Activated T-helper 9 cell treated with anti-CD3 and anti-CD28 coated beads, Interleukin-2, amount 50 U/mL, for 16 hours (primary cell): ENCODE measurements at regions not wholly inside any gene's neighbourhood (a gene's known extent, or its start where the extent isn't known, plus 50 kb on each side); places are given as distances from the start of the nearest gene placed in this dataset.
"Not testable (repeated sequence)": the region's sequence is repeated elsewhere in the genome, so short reads cannot be mapped to it uniquely, and the experiment has no call there.

ENCODE experiments used
- DNase-seq: peaks from one replicate; pipeline ENCODE4 v3.0.0-alpha.2; 2020; ENCODE audit warnings: low read depth

DNA sequence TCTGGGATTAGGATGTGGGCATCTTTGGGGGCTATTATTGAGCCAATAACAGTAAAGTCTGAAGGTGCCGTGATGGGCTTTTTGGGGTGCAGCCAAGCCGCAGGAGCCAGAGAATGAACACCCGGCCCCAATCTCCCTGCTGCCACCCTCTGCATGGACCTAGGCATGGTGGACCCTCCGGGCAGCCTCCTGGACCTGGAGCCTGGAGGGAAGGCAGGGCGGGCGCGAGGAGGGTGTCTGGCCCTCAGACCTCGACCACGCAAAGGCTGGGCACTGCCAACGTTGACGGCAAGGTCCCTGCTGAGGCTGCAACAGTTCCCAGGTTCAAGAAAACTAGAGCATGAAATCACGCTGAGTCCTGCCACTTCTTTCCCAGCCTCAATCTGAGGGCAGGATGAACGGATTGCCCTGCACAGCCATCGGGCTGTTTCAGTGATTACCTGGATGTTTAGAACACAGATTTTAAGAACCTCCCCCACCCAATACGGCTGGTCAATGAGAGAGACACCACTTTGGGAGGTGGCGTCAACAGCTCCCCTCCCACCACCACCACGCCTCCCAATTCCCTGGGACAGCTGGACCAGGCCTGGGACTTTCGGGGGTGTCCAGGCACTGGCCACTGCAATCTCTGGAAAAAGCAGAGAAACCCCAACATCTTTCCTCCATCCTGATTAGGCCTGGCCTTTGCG, 147.4 kb downstream of the NPIPB11 start:
- not testable (repeated sequence) for DNase-seq

DNA sequence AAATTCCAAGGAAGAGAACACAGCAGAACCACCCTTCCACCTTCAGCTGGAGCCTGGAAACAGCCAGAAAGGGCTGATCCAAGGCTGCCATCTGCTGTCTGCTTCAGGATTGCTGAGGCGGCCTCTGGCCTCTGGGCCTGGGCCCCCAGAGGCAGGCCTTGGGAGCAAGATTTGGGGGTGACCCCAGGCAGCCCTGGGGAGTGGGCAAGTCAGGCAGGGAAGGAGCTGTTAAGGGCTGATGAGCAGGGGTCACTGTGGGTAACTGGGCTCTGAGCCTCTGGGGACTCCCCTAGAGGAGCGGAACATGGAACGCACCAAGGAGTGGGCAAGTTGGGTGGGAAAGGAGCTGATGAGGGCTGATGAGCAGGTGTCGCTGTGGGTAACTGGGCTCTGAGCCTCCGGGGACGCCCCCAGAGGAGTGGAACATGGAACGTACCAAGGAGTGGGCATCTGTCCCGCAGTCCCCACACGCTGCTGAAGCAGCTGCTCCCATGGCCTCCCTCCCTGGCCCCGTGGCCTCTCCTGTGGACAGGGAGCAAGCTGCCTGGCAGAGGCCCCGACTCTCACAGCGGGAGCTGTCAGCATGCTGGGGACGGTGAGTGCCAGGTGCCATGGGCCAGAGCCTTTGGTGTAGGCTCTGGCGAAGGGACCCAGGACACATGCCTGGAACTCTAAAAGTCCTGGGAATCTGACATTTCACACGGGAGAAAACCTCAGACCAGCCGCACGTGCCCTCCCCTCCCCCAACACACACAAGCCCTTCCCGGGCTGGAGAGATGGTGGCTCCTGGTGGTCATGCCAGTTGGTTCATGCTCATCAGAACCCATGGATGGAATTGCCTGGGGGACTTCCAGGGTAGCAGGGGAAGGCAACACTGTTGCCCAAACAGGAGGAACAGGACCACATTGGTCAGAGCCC, 148.8 kb downstream of the NPIPB11 start:
- DNase-seq = not testable (repeated sequence)

DNA sequence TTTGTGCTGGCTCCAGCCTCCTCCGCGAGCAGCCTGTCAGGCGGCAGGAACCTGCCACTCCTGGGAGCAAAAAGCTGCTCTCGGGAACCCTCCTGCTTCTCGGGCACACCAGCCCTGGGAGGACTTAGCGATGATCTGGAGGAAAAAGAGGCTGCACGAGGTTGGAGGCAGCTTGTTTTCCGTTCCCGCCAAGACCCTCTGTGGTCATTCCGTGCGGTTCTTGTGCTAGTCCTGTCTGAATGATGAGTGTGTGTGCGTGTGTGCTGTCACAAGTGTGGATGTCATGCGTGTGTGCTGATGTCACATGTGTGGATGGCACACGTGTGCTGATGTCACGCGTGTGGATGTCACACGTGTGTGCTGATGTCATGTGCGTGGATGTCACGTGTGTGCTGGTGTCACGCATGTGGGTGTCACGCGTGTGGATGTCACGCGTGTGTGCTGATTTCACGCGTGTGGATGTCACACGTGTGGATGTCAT, 150.0 kb downstream of the NPIPB11 start:
- no peak for DNase-seq

DNA sequence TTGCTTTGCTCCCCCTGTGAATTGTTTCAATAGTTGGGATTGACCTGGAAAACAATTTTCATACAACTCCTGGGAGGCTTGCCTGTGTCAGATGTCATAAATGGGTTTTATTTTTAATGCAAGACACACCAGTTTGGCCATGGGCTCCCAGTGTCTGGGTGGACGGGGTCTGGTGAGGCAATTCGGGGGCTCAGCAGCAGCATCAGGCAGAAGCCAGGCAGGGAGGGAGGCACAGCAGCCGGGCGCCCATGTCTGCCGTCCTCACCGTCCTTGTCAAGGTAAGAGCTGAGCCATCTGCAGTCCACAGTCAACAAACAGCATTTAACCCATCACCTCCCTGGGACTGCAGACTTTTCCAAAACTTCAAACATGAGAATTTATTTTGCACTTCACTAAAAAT, 150.6 kb downstream of the NPIPB11 start:
- DNase-seq = not testable (repeated sequence)

DNA sequence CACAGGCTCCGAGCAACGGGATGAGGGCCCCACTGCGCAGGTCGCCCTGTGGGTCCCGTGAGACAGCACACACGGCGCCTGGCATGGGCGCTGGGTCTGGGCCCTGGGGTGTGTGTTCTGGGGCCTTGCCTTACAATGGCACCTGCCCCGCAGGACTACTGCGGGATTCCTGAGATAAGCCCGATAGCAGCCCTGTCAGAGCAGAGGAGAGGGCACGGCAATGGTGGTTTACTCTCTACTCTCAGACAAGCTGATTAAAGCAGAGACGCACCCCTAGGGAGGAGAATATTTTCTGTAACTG, 151.1 kb downstream of the NPIPB11 start:
- DNase-seq = not testable (repeated sequence)

DNA sequence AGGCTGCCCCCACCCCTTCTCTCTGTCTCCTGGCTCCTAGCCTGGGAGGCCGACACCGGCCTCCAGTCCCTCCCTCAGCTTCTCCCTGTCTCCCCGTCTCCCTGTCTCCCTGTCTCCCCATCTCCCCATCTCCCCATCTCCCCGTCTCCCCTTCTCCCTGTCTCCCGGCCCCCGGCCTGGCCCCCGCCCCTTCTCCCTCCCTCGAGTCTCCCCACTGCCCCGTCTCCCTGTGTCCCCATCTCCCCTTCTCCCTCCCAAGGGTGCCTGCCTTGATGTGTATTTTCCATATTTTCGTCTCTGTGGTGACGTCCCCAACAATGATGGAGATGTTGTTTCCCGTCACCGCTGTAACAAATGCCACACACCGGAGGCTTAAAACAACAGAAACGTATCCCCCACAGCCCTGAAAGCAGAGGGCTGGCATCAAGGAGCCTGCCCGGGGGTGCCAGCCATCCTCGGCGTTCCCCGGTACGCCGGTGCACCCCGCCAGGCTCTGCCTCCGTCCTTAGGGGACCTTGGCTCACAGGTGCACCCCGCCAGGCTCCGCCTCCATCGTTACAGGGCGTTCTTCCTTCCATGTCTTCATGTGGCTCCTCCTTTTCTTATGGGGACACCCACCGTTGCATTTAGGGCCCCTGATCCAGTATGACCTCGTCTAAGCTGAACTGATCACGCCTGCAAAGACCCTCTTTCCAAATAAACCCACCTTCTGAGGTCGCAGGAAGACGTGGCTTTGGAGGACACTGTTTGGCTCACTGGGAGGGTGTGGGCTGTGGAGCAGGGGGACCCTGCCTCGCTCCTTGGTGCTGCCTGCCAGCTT, 151.6 kb downstream of the NPIPB11 start:
- no peak for DNase-seq

DNA sequence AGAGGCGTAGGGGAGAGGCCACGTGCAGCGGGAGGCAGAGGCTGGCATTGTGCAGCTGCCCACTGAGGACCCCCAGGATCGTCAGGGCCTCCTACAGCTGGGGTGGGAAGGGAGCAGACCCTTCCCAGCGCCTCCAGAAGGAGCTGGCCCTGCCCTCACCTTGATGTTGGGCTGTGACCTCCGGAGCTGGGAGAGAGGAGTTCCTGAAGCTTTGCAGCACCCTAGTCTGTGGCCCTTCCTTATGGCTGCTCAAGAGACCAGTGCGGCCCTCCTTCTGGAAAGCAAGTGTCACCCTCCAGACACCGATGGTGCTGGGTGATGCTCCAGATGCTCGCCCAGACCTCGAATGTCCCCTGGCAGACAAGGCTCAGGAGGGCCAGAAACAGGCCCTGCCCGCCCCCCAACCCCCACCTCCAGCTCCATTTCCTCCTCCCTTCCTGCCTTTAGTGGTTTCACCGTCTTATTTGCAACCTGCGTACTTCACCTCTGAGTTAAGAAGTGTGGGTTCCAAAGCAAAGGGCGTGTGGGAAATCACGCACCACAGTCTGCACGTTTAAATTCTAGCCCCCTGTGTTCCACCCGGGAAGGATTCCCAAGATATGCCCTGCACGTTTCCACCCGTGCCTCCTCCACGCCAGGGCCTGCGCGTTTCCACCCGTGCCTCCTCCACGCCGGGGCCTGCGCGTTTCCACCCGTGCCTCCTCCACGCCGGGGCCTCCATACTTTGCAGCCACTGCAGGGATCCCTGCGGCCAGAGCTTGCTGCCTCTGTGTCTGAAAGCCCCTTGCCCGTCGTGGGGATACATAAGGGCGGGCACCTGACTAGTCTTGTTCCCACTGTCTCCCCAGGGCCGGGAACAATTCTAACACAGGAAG, 152.6 kb downstream of the NPIPB11 start:
- not testable (repeated sequence) for DNase-seq

DNA sequence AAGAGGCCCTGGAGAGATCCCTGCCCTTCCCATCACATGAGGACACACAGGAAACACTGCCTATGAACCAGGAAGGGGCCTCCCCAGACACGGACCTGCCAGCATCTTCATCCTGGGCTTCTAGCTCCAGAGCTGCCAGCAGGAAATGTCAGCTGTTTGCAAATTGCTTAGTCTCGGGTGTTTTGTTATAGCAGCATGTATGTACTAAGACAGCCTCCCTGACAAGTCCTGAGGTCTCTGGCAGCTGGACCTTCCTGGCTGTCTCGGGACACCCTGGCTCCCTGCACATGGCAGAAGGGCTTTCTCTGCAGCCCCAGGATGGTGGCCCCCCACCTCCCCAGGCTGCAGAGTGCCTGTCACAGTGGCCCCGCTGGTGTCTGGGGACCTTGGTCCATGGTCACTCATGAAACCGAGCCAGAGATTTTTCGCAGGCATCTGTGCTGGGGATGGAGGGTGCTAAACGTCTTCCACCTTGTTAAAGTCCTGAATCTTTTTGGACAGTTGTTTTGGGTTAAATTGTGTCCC, 153.4 kb downstream of the NPIPB11 start:
- DNase-seq = not testable (repeated sequence)

DNA sequence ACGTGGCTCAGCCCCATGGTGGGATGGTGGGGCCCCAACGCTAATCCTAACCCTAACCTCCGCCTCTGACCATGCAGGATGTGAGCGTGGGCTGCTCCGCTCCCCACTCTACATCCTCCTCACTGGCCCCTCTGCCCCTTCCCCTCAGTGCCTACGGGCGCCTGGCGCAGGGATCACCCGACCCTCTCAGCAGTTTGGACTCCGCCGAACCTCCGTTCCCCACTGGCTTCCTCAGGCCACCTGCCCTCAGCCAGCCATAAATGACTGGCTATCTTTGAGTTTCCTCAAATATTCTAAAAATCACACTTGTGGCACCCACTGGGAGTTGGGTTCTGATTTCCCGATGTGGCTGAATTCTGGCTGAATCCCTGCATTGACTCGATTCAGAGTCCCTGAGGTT, 154.2 kb downstream of the NPIPB11 start:
- not testable (repeated sequence) for DNase-seq

DNA sequence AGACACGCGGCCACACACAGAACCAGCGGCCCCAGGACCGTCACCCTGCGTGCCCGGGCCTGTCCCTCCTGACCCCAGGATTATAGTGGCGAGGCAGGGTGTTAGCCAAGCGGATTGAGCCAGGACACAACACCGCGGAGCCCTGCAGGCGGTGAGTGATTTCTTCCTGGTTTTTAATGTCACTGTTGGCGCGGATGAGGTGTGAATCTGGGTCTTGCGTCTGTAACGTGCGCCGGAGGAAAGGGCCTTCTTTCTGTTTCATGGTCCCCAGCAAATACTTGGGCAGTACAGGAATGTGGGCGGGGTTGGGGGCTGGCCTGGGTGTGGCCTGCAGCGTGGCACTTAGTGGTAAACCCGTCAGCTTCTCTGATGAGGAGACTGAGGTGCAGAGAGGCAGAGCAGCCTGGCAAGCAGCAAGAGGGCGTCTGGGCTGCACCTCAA, 154.9 kb downstream of the NPIPB11 start:
- DNase-seq = not testable (repeated sequence)

DNA sequence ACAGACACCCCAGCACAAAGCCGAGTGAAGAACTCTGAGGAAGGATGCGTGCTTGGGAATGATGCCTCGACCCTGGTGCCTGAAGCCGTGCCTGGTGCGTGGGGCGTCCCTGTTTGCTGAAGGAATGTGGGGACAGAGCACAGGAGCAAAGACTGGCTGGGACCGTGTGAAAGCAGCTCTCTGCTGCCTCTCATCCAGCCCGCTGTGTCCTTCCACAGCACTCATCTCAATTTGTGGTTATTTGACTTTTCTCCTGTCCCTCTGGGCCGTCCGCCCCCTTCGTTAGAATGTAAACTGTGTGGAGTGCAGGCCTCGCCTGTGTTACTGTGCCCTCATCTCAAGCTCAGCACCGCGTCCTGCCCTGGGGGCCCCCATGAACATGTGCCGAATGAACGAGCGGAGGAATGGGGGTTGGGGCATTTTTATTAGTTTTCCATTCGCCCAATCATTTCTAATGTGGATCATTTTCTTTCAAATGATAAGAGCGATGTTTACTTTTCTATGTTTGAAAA, 155.5 kb downstream of the NPIPB11 start:
- DNase-seq = not testable (repeated sequence)

DNA sequence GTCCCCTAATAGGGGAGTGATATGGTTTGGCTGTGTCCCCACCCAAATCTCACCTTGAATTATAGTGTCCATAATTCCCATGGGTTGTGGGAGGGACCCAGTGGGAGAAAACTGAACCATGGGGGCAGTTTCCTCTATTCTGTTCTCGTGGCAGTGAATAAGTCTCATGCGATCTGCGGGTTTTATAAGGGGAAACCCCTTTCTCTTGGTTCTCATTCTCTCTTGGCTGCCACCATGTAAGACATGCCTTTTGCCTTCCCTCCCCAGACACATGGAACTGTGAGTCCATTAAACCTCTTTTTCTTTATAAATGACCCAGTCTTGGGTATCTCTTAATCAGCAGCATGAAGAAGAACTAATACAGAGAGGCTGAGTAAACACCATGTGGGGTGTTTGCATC, 156.0 kb downstream of the NPIPB11 start:
- DNase-seq = not testable (repeated sequence)

DNA sequence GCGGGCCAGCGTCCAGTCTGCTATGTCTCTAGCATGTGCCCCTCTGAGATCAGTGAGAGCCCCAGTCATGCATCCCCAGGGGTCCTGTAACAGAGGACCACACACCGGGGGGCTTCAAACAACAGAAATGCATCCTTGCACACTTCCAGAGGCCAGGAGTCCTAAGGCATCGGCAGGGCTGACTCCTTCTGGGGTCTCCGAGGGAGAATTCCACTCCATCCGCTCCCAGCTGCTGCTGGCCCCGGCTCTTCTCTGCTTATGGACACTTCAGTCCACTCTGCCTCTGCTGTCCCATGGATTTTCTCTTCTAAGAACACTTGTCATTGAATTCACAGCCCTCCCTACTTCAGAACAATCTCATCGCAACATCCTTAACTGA, 157.6 kb downstream of the NPIPB11 start:
- DNase-seq = not testable (repeated sequence)

DNA sequence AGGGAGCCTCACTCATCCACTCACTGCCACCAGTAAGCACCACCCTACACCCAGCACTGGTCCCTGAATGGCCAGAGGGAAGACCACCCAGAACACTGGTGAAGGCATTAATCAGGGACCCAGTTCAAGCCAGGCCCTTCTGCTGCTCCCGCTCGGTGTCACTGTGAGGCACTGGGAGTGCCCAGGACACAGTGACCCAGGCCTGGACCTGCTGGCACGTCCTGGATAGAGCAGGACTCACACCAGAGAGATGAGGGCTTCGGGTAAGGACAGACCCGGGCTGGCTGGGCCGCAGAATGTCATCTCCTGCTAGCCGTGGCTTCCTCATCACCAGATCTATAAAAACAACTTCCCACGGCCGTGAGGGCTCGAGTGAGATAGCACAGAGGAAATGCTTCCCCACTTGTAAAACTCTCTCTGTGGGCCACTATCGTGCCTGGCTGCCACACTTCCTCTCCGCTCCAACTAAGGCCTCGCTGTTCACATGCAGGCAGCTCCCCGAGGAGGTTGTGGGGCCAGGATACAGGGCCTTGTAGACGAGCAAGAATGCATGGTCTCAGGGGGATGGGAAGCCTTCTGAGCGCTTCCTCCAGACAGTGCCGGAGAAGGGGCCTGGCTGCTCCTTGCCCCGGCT, 158.1 kb downstream of the NPIPB11 start:
- not testable (repeated sequence) for DNase-seq

DNA sequence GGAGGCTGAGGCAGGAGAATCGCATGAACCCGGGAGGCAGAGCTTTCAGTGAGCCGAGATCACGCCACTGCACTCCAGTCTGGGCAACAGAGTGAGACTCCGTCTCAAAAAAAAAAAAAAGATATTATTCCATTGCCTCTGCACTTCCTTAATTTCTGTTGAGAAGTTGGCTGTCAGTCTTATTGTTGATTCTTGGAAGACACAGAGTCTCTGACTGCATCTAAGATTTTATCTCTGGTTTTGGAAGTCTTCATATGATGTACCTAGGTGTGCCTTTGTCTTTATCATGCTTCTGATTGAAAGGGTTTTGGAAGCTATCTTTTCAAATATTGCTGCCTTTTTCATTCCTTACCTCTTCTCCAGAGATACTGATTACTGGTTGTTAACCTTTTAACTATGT, 160.4 kb downstream of the NPIPB11 start:
- not testable (repeated sequence) for DNase-seq

DNA sequence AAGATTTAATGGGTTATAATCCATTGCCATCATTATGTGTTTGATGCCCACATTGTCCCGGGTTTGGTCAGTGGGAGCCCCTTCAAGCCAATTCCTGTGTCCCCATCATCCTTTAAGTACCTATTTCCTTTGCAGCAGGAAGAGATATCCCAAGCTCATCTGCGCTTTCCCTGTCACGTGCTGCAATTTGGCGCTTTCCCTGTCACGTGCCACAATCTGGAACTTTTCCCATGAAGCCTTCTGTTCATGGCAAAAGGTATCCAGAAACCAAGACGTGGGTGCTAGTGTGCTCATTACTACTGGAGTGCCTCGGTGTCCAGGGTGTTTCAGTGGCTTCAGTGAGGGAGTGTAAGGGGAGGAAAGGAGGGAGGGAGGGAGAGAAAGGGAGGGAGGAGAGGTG, 168.5 kb downstream of the NPIPB11 start:
- no peak for DNase-seq

DNA sequence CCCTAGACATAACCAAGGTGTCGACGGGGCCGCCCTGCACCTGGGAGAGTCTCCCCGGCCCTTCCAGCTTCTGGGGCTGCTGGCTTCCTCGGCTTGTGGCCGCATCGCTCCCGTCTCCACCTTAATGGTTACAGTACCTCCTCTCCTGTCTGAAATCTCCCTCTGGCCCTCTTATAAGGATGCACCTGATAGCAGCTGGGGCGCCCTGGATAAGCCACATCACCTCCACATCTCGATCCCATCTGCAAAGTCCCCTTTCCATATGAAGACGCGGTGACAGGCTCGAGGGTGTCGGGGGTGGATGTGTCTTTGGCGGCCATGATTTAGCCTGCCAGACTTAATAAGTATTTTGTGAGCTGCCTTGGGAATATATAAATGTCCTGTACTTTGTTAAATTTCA, 169.0 kb downstream of the NPIPB11 start:
- DNase-seq = not testable (repeated sequence)

DNA sequence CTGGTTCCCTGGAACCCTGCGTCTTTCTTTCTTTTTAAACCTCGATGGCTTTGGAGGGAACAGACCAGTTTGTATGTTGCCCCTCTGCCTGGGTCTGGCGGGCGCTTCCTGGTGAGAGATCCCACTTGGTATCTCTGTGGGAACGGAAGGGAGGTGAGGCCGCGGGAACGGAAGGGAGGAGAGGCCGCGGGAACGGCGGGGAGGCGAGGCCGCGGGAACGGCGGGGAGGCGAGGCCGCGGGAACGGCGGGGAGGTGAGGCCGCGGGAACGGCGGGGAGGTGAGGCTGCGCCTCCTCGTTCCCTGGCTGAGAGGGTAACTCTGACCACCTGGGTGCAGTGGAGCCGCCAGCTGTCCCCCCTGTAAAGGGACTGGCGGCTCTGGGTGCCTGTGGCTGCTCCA, 169.5 kb downstream of the NPIPB11 start:
- DNase-seq = not testable (repeated sequence)

DNA sequence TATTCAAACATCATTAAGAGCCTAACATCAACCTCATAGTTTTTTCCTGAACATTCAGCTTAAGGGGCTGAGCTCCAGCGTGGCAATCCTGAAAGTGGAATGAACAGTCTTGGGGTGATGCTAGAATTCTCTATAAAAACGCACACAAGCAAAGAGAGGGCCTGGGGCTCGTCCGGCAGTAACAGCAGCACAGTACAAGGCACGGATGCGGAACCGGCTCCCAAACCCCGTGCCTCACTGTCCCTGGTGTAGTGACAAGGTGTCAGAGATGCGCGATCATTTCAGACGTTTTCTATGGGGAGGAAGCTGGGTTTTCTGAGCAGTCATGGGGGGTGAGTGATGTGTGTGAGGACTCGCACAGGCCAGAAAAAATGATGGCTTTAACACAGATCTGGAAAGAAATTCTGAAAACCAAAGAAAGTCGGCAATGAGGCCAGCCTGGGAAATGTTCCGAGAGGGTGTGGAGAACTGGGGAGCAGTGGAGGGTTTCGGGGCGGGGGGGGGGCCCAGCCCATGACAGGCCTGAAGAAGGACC, 170.6 kb downstream of the NPIPB11 start:
- not testable (repeated sequence) for DNase-seq
